ENCODE measurements at regions not wholly inside any gene's neighbourhood (a gene's known extent, or its start where the extent isn't known, plus 50 kb on each side); places are given as distances from the start of the nearest gene placed in this dataset.

GRCh38 chrX:39755143-39756032, 342.4 kb downstream of the BCOR start (continued):
- TF ChIP-seq RERE (CRISPR knock-in tag; IDR thresholded peaks at IDR 0.05; ENCODE audit: borderline replicate concordance) (no peak), ZNF449 (CRISPR knock-in tag; IDR thresholded peaks at IDR 0.05) (no peak), PCBP1 (IDR thresholded peaks at IDR 0.05; ENCODE audit: low read depth, low read length, poor library complexity, severe bottlenecking) (no peak), CCNT2 (IDR thresholded peaks at IDR 0.05; ENCODE audit: borderline replicate concordance, extremely low read depth, insufficient read length, low read depth, low read length) (peak; percentile 15), CTBP1 (IDR thresholded peaks at IDR 0.05; ENCODE audit: borderline replicate concordance) (peak; percentile 53; the same call in 1 of the 2 replicates), DNMT1 (IDR thresholded peaks at IDR 0.05) (no peak), JUND (IDR thresholded peaks at IDR 0.05; ENCODE audit: borderline replicate concordance, low read depth, low read length) (peak; percentile 84), JUND (tag; IDR thresholded peaks at IDR 0.05; ENCODE audit: borderline replicate concordance, low read depth, low read length) (peak; percentile 80; the same call in 2 of the 3 replicates), ZNF57 (CRISPR knock-in tag; IDR thresholded peaks at IDR 0.05) (no peak), CREB5 (CRISPR knock-in tag; IDR thresholded peaks at IDR 0.05) (no peak), PTRF (tag; IDR thresholded peaks at IDR 0.05) (no peak), CHD1 (IDR thresholded peaks at IDR 0.05; ENCODE audit: low read length) (no peak), ATF3 (IDR thresholded peaks at IDR 0.05) (peak; percentile 84), ATF3 (CRISPR knock-in tag; conservative IDR thresholded peaks at IDR 0.05) (no peak; the same call in 1 of the 2 replicates), RFX5 (IDR thresholded peaks at IDR 0.05; ENCODE audit: low read depth, low read length) (no peak), CREBBP (IDR thresholded peaks at IDR 0.05; ENCODE audit: low read depth, low read length) (no peak), MAFF (IDR thresholded peaks at IDR 0.05; ENCODE audit: low read length) (no peak), BACH1 (tag; IDR thresholded peaks at IDR 0.05) (no peak)
